Activated CD4-positive, CD25-positive, alpha-beta regulatory T cell treated with anti-CD3 and anti-CD28 coated beads, Interleukin-2, amount 50 U/mL, for 16 hours (primary cell): ENCODE measurements at regions not wholly inside any gene's neighbourhood (a gene's known extent, or its start where the extent isn't known, plus 50 kb on each side); places are given as distances from the start of the nearest gene placed in this dataset.
"Not testable (repeated sequence)": the region's sequence is repeated elsewhere in the genome, so short reads cannot be mapped to it uniquely, and the experiment has no call there.

Experiments used
- DNase-seq: peaks from one replicate; pipeline ENCODE4 v3.0.0-alpha.2; 2020; ENCODE audit warnings: low read depth, low spot score

- no peak for DNase-seq
These were observed 74.0 kb downstream of the GATA3 start for GRCh38 chr10:8128511-8128910.

GRCh38 chr10:8129438-8129837, 75.0 kb downstream of the GATA3 start:
- DNase-seq, result no peak

GRCh38 chr10:8130973-8131911, 76.8 kb downstream of the GATA3 start:
- DNase-seq, result no peak

DNA sequence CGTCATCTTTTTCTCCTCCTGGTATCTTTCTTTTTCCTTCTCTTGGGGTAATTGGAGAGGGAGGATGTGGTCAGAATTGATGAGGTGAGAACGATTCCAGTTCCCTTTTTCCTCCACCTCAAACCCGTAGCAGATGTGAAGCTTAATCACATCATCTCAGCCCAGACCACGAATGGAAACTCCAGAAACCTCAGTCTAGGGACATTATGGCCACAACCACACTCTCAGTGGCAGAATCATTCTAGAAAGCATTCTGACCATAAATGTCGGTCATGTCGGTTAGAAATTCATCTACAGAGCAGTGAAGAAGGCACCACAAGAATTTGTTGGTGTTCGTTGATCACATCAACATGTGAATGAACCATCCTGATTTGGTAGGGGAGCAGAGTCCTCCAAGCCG, 78.7 kb downstream of the GATA3 start:
- DNase-seq, result no peak

GRCh38 chr10:8136736-8137135, 82.2 kb downstream of the GATA3 start:
- no peak for DNase-seq

DNA sequence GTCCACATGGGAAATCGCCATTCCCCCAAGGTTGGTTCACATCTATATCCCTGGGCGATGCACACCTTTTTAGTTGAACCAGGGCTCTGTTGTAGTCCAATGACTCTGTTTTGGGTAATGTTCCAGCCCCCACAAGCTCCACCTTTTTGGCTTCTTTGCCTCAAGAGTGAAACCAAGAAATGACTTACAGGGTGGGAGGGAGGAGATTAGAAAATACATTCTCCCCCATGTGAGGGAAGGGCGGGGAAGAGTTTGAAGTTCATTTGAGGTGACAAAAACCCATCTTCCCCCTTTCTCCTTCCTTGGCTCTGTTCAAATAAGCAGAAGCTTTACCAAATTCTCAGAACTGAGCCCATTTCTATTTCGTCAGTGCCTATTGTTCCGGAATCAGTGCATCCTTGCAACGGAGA, 82.8 kb downstream of the GATA3 start:
- no peak for DNase-seq

GRCh38 chr10:8137726-8138125, 83.2 kb downstream of the GATA3 start:
- DNase-seq, result no peak

DNA sequence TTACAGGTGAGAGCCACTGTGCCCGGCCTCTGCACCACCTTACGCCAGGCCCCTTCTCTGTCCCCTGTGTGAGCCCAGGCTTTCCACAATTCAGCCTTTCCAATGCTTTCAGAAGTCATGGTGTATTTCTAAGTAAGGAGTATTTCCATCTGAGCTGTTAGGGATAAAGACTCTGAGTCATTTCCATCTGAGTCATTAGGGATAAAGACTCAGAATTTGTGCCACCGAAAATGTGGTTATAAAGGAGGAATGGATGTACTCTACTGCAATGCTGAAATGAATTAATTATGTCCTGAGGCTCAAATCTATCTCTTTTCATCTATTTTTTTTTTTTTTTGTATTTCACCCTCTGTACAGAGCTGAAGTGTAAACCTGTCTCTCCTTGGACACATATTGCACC, 84.0 kb downstream of the GATA3 start:
- DNase-seq, result no peak

DNA sequence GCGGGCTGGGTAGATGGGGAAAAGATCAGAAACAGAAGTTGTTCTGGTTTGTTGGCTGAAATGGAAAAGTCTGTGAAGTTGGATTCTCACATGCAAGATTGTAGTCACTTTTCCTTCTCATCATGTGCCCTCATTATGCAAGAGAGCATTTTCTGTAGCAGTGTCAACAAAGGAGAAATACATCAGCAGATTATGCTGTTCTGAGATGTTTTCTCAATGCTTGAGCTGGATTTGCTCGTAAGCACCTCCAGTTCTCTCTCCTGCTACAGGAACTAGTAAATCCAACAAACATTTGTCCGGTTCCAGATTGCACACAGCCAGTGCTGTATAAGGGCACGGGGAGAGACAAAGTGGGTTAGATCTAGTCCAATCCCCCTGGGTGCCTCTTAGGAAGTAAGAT, 90.0 kb downstream of the GATA3 start:
- DNase-seq, result no peak

- DNase-seq, result no peak
These were observed 92.2 kb downstream of the GATA3 start for GRCh38 chr10:8146650-8147049.

- DNase-seq, result no peak
These were observed 95.5 kb downstream of the GATA3 start for GRCh38 chr10:8149991-8150390.

- no peak for DNase-seq
These were observed 96.0 kb downstream of the GATA3 start for GRCh38 chr10:8150401-8150905.

GRCh38 chr10:8151086-8151485, 96.6 kb downstream of the GATA3 start:
- DNase-seq, result no peak

DNA sequence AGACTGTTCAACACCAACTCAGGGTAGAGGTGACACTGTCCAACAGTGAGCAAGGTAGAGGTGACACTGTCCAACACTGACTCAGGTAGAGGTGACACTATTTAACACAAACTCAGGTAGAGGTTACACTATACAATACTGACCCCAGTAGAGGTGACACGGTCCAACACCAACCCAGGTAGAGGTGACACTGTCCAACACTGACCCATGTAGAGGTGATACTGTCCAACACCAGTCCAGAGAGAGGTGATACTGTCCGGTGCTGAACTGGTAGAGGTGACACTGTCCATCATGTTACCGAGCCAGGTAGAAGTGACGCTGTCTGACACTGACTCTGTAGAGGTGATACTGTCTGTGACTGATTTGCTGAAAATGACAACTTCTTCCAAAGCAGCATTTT, 102.4 kb downstream of the GATA3 start:
- DNase-seq, result no peak

DNA sequence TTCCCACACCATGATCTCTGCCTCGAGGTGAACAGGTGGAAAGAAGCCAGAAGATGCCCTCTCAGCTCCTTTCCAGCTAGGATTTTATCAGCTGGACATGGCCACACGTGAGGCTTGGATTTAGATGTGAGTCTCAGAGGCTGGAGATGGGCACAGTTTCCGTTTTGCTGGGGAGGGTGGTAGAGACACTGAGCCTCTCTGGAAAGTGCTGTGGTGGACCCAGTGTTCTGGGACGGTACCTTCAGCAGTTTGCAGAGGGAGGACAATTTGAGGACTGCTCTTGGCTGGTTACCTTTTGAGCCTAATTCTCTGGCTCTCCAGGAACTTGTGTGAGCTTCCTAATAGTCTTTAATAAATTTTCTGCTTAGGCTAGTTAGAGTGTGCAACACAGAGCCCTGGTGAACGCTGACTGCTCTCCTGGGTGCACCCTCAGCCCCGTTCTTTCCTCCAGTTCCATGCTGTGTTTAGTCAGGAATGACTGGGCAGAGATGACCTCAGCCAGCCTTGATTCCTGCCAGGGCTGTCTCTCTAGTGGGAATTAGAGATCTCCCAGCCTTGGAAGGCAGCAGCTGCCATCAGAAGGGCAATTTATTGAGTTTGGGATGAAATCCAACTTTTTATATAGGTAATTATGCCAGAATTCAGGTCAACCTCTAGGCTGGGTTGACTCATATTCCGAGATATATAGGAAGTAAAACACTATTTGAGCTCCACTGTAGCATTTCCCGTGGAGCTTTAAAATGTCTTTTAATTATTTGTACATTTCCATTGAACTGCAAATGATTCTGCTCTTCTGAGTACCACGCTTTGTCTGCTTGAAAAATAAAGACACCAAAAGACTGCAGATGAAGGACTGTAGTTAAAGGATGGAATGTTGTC, 103.9 kb downstream of the GATA3 start:
- DNase-seq, result no peak

DNA sequence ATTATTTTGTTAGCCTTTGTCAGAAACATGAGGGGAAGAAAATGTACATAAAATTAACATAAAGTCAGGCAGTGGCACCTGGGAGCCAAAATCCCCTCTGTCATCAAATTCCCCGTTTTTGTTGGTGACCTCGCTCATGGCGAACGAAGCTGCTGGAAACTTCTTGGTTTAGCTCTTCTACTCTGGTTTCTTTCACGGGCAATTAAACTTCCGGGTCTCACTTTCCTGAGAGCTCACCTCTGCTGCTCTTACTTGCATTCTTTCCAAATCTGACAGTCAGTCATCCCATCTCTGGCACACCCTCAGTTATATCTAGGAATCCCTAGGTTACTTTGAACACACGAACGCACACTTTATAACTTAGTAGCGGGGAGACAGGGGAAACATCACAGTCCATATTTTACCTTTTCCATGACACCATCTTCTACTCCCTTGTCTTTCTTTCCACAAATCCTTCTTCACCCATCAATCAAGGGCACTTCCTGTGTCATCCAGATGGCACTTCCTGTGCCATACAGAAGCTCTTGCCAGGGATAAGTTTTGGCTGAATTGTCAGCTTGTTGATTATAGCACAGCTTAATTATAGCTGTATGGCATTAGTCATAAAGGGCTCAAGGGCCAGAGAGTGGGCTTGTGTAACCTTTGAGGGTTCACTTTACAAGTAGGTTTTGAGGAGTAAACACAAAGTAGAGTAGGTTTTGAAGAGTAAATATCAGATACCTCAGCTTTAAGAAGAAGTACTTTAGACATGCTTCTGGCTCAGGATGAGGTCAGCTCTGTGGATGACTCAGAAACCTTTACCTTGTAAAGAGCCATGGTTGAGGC, 105.1 kb downstream of the GATA3 start:
- DNase-seq, result no peak

- no peak for DNase-seq
These were observed 109.3 kb downstream of the GATA3 start for GRCh38 chr10:8163824-8164223.

DNA sequence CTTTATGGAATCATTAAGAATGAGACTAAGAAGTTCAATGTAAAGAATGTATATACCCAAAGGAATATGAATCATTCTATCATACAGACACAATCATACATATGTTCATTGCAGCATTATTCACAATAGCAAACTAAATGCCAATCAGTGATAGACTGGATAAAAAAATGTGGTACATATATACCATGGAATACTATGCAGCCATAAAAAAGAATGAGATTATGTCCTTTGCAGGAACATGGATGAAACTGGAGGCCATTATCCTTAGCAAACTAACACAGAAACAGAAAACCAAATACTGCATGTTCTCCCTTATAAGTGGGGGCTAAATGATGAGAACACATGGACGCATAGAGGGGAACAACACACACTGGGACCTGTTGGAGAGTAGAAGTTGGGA, 110.2 kb downstream of the GATA3 start:
- DNase-seq, result not testable (repeated sequence)

GRCh38 chr10:8168836-8169235, 114.3 kb downstream of the GATA3 start:
- DNase-seq, result no peak

GRCh38 chr10:8171008-8171407, 116.5 kb downstream of the GATA3 start:
- DNase-seq, result no peak

DNA sequence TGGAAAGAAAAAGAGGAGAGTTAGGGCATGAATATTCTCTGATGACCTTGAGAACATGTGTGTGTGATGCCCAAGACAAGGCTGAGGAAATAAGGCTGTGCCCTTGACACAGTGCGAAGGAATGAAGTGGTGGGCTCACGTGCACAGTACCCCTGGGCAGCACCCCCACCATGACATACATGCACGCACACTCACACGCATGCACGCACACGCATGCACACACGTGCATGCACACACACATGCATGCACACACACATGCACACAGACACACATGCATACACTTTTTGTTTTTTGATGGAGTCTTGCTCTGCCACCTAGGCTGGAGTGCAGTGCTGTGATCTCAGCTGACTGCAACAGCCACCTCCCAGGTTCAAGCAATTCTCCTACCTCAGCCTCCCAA, 118.1 kb downstream of the GATA3 start:
- DNase-seq, result no peak
